HEK293T (cell line): ENCODE measurements at regions not wholly inside any gene's neighbourhood (a gene's known extent, or its start where the extent isn't known, plus 50 kb on each side); places are given as distances from the start of the nearest gene placed in this dataset.

Experiments
- CTCF ChIA-PET: fragments of 350-600 bp; formaldehyde crosslinking; extraction: SDS; loops from one replicate; lab custom pipeline; 2021; ENCODE audit warnings: antibody characterized with exemption, inconsistent platforms; lab: Yijun Ruan, JAX
- POLR2A ChIA-PET: fragments of 350-600 bp; formaldehyde crosslinking; extraction: SDS; loops from one replicate; lab custom pipeline; 2020; ENCODE audit warnings: antibody characterized with exemption, inconsistent platforms; lab: Yijun Ruan, JAX
- DNase-seq: peaks from one replicate; pipeline ENCODE4 v3.0.0; 2012; ENCODE audit warnings: mixed read lengths; ENCODE audit errors: extremely low spot score
- ARNT ChIP-seq: fragments of 450-650 bp; IDR thresholded peaks from 2 replicates; pipeline ENCODE4 v1.6.1; 2017; ENCODE audit warnings: mild to moderate bottlenecking
- BHLHE40 ChIP-seq: fragments of 450-650 bp; IDR thresholded peaks from 2 replicates; pipeline ENCODE4 v1.6.1; 2016; ENCODE audit warnings: mild to moderate bottlenecking, moderate library complexity, borderline replicate concordance
- CTBP1 ChIP-seq: fragments of 450-650 bp; IDR thresholded peaks from 2 replicates; pipeline ENCODE4 v1.6.1; 2016; ENCODE audit warnings: borderline replicate concordance
- ELF4 ChIP-seq: fragments of 450-650 bp; IDR thresholded peaks from 2 replicates; pipeline ENCODE4 v1.6.1; 2017; ENCODE audit warnings: antibody characterized with exemption
- FOXA1 ChIP-seq: fragments of 450-650 bp; IDR thresholded peaks from 2 replicates; pipeline ENCODE4 v1.6.1; 2016; ENCODE audit warnings: mild to moderate bottlenecking
- FOXK2 ChIP-seq: fragments of 450-650 bp; IDR thresholded peaks from 2 replicates; pipeline ENCODE4 v1.6.1; 2016; ENCODE audit warnings: mild to moderate bottlenecking
- FOXM1 ChIP-seq: fragments of 450-650 bp; IDR thresholded peaks from 2 replicates; pipeline ENCODE4 v1.6.1; 2017; ENCODE audit warnings: mild to moderate bottlenecking, borderline replicate concordance
- HDGF ChIP-seq: fragments of 450-650 bp; IDR thresholded peaks from 2 replicates; pipeline ENCODE4 v1.6.1; 2017; ENCODE audit warnings: antibody characterized with exemption, borderline replicate concordance
- L3MBTL2 ChIP-seq: fragments of 450-650 bp; conservative IDR thresholded peaks from 2 replicates; pipeline ENCODE4 v1.6.1; 2016; ENCODE audit warnings: mild to moderate bottlenecking
- LEF1 ChIP-seq: fragments of 450-650 bp; IDR thresholded peaks from 2 replicates; pipeline ENCODE4 v1.6.1; 2017; ENCODE audit warnings: mild to moderate bottlenecking, borderline replicate concordance
- NFRKB ChIP-seq: fragments of 450-650 bp; IDR thresholded peaks from 2 replicates; pipeline ENCODE4 v1.6.1; 2016; ENCODE audit warnings: mild to moderate bottlenecking, moderate library complexity
- PKNOX1 ChIP-seq: fragments of 450-650 bp; IDR thresholded peaks from 2 replicates; pipeline ENCODE4 v1.6.1; 2016
- SP1 ChIP-seq: fragments of 450-650 bp; IDR thresholded peaks from 2 replicates; pipeline ENCODE4 v1.6.1; 2017
- SUZ12 ChIP-seq: fragments of 450-650 bp; IDR thresholded peaks from 2 replicates; pipeline ENCODE4 v1.6.1; 2016; ENCODE audit warnings: mild to moderate bottlenecking
- TARDBP ChIP-seq: fragments of 450-650 bp; IDR thresholded peaks from 2 replicates; pipeline ENCODE4 v1.6.1; 2016
- ZNF384 ChIP-seq: fragments of 450-650 bp; IDR thresholded peaks from 2 replicates; pipeline ENCODE4 v1.6.1; 2016

GRCh38 chr10:44593952-44594351 lies 209.1 kb upstream of the CXCL12 start:
- TF ChIP-seq HDGF = no peak
- no peak for TF ChIP-seq SP1
- no peak for TF ChIP-seq FOXA1
- no peak for TF ChIP-seq ZNF384
- no peak for TF ChIP-seq PKNOX1
- TF ChIP-seq L3MBTL2 = no peak
- TF ChIP-seq ELF4 = no peak
- no peak for TF ChIP-seq BHLHE40
- TF ChIP-seq LEF1 = no peak
- TF ChIP-seq ARNT = no peak
- no peak for TF ChIP-seq NFRKB
- TF ChIP-seq CTBP1 = no peak
- TF ChIP-seq SUZ12 = no peak
- no peak for TF ChIP-seq TARDBP
- POLR2A ChIA-PET = no interaction called here
- DNase-seq = no peak
- CTCF ChIA-PET = no interaction called here

- ChIA-PET CTCF (interaction anchor here (1.3 kb wide), 1 partner anchor 12 kb away, joined by 3 read pairs; no protein-coding TSS in a partner anchor), POLR2A (no interaction called here)
- TF ChIP-seq CTBP1 (no peak), TARDBP (no peak), NFRKB (no peak), FOXK2 (no peak), HDGF (no peak), L3MBTL2 (no peak), FOXM1 (no peak), PKNOX1 (no peak), ELF4 (no peak), BHLHE40 (no peak), ZNF384 (no peak), SP1 (no peak), FOXA1 (no peak), SUZ12 (no peak), LEF1 (no peak), ARNT (no peak)
These were observed 222.2 kb upstream of the CXCL12 start for GRCh38 chr10:44607116-44607515.

GRCh38 chr10:44618910-44619309 lies 234.0 kb upstream of the CXCL12 start:
- POLR2A ChIA-PET = no interaction called here
- no peak for TF ChIP-seq NFRKB
- TF ChIP-seq SUZ12 = no peak
- no peak for TF ChIP-seq FOXM1
- TF ChIP-seq ZNF384 = no peak
- peak; percentile 90 for TF ChIP-seq CTBP1
- TF ChIP-seq FOXK2 = no peak
- TF ChIP-seq BHLHE40 = no peak
- TF ChIP-seq LEF1 = no peak
- no peak for TF ChIP-seq TARDBP
- peak; percentile 95 for TF ChIP-seq PKNOX1
- peak; percentile 27 for DNase-seq
- CTCF ChIA-PET = interaction anchor here (0.6 to 0.9 kb wide), 4 partner anchors 11 to 154 kb away, joined by 3 to 4 read pairs (median 3); no protein-coding TSS in a partner anchor

More at GRCh38 chr10:44607116-44607515, 222.2 kb upstream of the CXCL12 start:
- DNase-seq = no peak

GRCh38 chr10:44619521-44619920 lies 234.6 kb upstream of the CXCL12 start:
- ChIA-PET CTCF (interaction anchor here (0.6 to 0.9 kb wide), 3 partner anchors 12 to 155 kb away, joined by 3 to 4 read pairs (median 3); no protein-coding TSS in a partner anchor), POLR2A (no interaction called here)
- DNase-seq = no peak
- TF ChIP-seq ARNT (no peak), TARDBP (no peak), SUZ12 (no peak), NFRKB (no peak), CTBP1 (no peak), SP1 (no peak), ELF4 (no peak), PKNOX1 (no peak), ZNF384 (no peak), L3MBTL2 (no peak), FOXM1 (no peak), HDGF (no peak), FOXA1 (no peak), FOXK2 (no peak), LEF1 (no peak), BHLHE40 (no peak)

GRCh38 chr10:44619975-44620374 lies 235.1 kb upstream of the CXCL12 start:
- TF ChIP-seq LEF1 = no peak
- TF ChIP-seq NFRKB = no peak
- no peak for TF ChIP-seq FOXM1
- no peak for TF ChIP-seq ARNT
- POLR2A ChIA-PET = no interaction called here
- CTCF ChIA-PET = interaction anchor here (0.9 kb wide), 1 partner anchor 22 kb away, joined by 3 read pairs; no protein-coding TSS in a partner anchor
- DNase-seq = no peak
